Vagina (tissue), 2 donors: ENCODE measurements at regions not wholly inside any gene's neighbourhood (a gene's known extent, or its start where the extent isn't known, plus 50 kb on each side); places are given as distances from the start of the nearest gene placed in this dataset.

Experiments used
- DNase-seq, 2 donors: peaks; one replicate each; pipeline ENCODE4 v3.0.0-alpha.2; 2017; ENCODE audit errors: extremely low spot score in 2 of 2
- H3K27ac ChIP-seq: fragments of 200-600 bp; sonication (generic); one replicate; pipeline ENCODE4 v1.5.1; 2019
- H3K27me3 ChIP-seq: fragments of 200-600 bp; sonication (generic); one replicate; pipeline ENCODE4 v1.5.1; 2019
- H3K36me3 ChIP-seq, 2 donors: fragments of 200-600 bp; sonication (generic); one replicate each; pipeline ENCODE4 v1.5.1; 2017 to 2019
- H3K4me1 ChIP-seq: fragments of 200-600 bp; sonication (generic); one replicate; pipeline ENCODE4 v1.5.1; 2019
- H3K4me3 ChIP-seq, 2 donors: fragments of 200-600 bp; sonication (generic); 1 replicate in 1 of 2; 2 replicates in 1 of 2; pipeline ENCODE4 v1.5.1; 2016 to 2019
- H3K9me3 ChIP-seq: fragments of 200-600 bp; sonication (generic); one replicate; pipeline ENCODE4 v1.5.1; 2019
- POLR2A ChIP-seq, 2 donors: fragments of 450-650 bp; IDR thresholded peaks; one replicate each; pipeline ENCODE4 v1.6.1; 2017; ENCODE audit warnings: antibody characterized with exemption in 2 of 2, mild to moderate bottlenecking in 2 of 2, moderate library complexity in 2 of 2
- POLR2AphosphoS5 ChIP-seq, 2 donors: sonication (generic); formaldehyde crosslinking; IDR thresholded peaks; one replicate each; pipeline ENCODE4 v1.9.0; 2017; ENCODE audit warnings: antibody characterized with exemption in 2 of 2, mild to moderate bottlenecking in 2 of 2, low read depth in 1 of 2; ENCODE audit not compliant: insufficient read depth in 1 of 2
- intact Hi-C: fragments of 100-400 bp; cut with DNase I; formaldehyde crosslinking; loops from one replicate; pipeline ENCODE4 v1.15.1; 2023
- TF ChIP-seq, protein P1 (sequence below), 3 experiments: fragments of 450-650 bp in 2 of 3; fragments of 200-600 bp in 1 of 3; sonication (generic) in 1 of 3; IDR thresholded peaks; one replicate each; pipeline ENCODE4 v1.5.1; 2017 to 2019; ENCODE audit warnings: antibody characterized with exemption in 3 of 3, mild to moderate bottlenecking in 2 of 3, moderate library complexity in 2 of 3

DNA sequence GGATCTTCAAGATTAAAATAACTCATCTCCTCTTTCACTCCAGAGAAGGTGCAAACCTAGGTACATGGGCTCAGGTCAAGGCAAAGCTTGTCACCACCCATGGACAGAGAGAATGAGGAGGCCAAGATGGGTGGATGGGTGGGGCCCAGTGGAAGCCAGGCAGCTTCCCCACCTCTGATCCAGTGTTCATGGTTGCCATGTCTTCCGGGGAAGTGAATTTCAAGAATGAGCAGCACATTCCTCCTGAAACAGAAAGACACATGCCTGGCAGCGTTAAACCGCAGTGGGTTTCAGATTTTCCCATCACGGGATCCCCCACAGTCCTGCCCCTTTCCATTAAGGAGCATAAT is 301.7 kb downstream of the EIPR1 start:
- no peaks in the 10 kb centered on the region for H3K4me1 ChIP-seq
- H3K27ac ChIP-seq, result no peak overlapping the region
- intact Hi-C loops, result no loop called here
- no peak overlapping the region for H3K4me3 ChIP-seq
- H3K9me3 ChIP-seq, result no peaks in the 10 kb centered on the region
- H3K27me3 ChIP-seq, result no peaks in the 10 kb centered on the region
- no peak for TF ChIP-seq POLR2AphosphoS5 (IDR thresholded peaks at IDR 0.05; ENCODE audit: insufficient read depth in 1 of 2, low read depth in 1 of 2)
- no peak for TF ChIP-seq POLR2A (IDR thresholded peaks at IDR 0.05)
- TF ChIP-seq, protein P1, sequence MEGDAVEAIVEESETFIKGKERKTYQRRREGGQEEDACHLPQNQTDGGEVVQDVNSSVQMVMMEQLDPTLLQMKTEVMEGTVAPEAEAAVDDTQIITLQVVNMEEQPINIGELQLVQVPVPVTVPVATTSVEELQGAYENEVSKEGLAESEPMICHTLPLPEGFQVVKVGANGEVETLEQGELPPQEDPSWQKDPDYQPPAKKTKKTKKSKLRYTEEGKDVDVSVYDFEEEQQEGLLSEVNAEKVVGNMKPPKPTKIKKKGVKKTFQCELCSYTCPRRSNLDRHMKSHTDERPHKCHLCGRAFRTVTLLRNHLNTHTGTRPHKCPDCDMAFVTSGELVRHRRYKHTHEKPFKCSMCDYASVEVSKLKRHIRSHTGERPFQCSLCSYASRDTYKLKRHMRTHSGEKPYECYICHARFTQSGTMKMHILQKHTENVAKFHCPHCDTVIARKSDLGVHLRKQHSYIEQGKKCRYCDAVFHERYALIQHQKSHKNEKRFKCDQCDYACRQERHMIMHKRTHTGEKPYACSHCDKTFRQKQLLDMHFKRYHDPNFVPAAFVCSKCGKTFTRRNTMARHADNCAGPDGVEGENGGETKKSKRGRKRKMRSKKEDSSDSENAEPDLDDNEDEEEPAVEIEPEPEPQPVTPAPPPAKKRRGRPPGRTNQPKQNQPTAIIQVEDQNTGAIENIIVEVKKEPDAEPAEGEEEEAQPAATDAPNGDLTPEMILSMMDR (IDR thresholded peaks at IDR 0.05), result no peak
- peak in 1 of 2 donors; percentile 92 for DNase-seq
- H3K36me3 ChIP-seq, result no peaks in the 10 kb centered on the region

DNA sequence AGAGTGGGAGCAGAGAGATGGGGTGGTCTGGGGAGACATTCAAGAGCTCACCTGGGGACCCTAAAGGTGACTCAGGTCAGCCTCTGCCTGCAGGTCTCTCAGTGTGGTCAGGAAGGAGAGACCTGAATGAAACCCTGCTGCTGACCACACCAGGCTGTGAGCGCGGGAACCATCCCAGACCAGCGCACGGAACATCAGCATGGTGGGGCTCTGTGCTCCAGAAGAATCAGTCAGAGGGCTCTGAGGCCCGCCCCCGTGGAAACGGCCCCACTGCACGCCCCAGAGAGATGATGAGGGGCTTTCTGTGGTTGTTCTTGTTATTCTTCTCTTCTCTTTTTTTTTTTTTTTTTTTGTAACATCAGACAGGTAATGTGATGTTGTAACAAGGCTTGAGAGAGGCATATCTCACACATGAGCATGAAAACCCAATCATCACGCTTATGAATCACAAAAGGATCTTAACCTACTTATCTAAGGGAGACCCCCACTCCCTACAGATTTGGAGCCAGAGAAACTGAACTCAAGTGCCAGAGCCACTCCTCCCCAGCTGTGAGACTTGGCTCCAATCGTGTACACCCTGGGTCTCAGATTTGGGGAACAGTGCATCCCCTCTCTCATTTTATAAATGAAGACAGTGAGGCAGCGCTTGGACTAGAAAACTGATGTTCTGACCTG is 302.2 kb downstream of the EIPR1 start:
- Histone ChIP-seq H3K27me3 (no peaks in the 10 kb centered on the region), H3K36me3 (no peaks in the 10 kb centered on the region), H3K4me3 (no peak overlapping the region), H3K4me1 (no peaks in the 10 kb centered on the region), H3K9me3 (no peaks in the 10 kb centered on the region), H3K27ac (no peak overlapping the region)
- TF ChIP-seq POLR2A (IDR thresholded peaks at IDR 0.05) (no peak), POLR2AphosphoS5 (IDR thresholded peaks at IDR 0.05; ENCODE audit: insufficient read depth in 1 of 2, low read depth in 1 of 2) (no peak)
- TF ChIP-seq, protein P1 (IDR thresholded peaks at IDR 0.05), result no peak
- DNase-seq, result peak in 1 of 2 donors; percentile 64
- intact Hi-C loops, result no loop called here

DNA sequence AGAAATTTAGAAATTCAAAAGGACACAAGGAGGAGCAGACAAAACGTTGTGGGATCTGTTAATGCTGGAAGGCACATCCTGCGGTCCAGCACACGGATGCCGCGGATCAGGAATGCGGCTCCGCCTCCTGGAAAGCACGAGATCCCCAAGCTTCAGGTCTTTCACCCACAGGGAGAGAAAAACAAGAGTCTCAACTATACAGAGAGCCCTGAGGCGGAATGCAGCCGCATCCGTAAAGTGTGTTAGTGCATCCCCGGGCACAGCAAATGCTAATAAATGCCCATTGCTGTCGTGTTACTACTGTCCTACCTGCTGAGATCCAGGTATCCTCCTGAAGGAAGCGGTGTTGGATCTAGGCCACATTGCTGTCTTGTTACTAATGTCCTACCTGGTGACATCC is 303.9 kb downstream of the EIPR1 start:
- Histone ChIP-seq H3K9me3 (no peaks in the 10 kb centered on the region), H3K36me3 (no peaks in the 10 kb centered on the region), H3K4me1 (no peaks in the 10 kb centered on the region), H3K27me3 (no peaks in the 10 kb centered on the region), H3K4me3 (no peak overlapping the region), H3K27ac (no peak overlapping the region)
- TF ChIP-seq POLR2AphosphoS5 (IDR thresholded peaks at IDR 0.05; ENCODE audit: insufficient read depth in 1 of 2, low read depth in 1 of 2) (no peak), POLR2A (IDR thresholded peaks at IDR 0.05) (no peak)
- TF ChIP-seq, protein P1 (IDR thresholded peaks at IDR 0.05), result no peak
- peak in 1 of 2 donors; percentile 74 for DNase-seq
- intact Hi-C loops, result no loop called here

DNA sequence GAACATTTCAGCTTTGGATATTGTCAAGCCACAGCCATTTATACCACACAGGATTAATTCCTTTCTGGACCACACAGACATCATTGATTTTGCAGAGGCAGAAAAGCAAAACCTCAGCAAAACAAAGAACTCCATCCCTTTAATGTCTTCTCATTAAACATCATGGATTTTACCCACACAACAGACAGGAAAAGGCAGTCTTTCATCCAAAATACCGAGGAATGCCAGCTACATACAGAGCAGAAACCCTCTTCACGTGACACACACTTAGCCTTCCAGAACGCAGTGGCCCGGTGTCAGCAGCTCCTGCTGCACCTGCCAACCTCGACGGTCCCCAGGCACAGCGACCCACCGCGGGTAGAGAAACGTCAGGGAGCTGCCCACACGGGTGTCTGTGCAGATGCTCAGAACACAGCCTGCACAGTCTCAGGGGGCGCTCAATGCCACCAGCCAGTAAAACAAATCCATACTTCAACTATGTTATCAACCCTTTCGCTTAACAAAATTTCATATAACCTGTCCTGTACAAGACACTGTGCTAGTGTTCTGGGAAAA is 304.5 kb downstream of the EIPR1 start:
- no peaks in the 10 kb centered on the region for H3K4me1 ChIP-seq
- TF ChIP-seq POLR2AphosphoS5 (IDR thresholded peaks at IDR 0.05; ENCODE audit: insufficient read depth in 1 of 2, low read depth in 1 of 2) (no peak), POLR2A (IDR thresholded peaks at IDR 0.05) (no peak)
- TF ChIP-seq, protein P1 (IDR thresholded peaks at IDR 0.05), result no peak
- H3K4me3 ChIP-seq, result no peak overlapping the region
- H3K9me3 ChIP-seq, result no peaks in the 10 kb centered on the region
- DNase-seq, result no peak
- no peaks in the 10 kb centered on the region for H3K27me3 ChIP-seq
- no peak overlapping the region for H3K27ac ChIP-seq
- intact Hi-C loops, result no loop called here
- H3K36me3 ChIP-seq, result no peaks in the 10 kb centered on the region

DNA sequence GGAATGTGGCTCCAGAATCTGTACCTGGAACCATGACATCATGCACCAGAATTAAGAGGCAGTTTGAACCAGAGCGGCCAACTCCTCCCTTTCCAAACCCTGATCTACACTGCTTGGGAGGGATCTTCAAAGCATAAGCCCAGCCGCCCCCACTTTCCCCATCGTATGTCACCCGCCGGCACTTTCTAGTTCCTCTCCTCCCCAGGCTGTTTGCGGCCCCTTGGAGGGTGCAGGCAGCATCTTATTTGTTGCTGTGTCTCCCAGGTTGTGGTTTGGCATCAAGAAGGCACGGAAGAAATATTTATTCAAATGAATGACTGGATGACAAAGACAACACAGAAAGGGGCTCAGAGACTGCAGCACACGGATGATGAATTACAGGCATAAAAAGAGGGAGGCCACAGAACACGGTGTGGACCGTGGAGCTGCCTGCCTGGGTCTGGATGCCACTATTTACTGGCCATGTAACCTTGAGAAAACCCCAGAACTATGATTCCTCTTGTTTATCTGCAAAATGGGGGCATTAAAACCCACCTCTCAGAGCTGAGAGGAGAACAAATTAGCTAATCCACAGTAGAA is 305.8 kb downstream of the EIPR1 start:
- Histone ChIP-seq H3K9me3 (no peaks in the 10 kb centered on the region), H3K27ac (no peak overlapping the region), H3K36me3 (no peaks in the 10 kb centered on the region), H3K4me3 (no peak overlapping the region), H3K4me1 (no peaks in the 10 kb centered on the region), H3K27me3 (no peaks in the 10 kb centered on the region)
- intact Hi-C loops, result no loop called here
- peak in 1 of 2 donors; percentile 82 for DNase-seq
- TF ChIP-seq, protein P1 (IDR thresholded peaks at IDR 0.05), result no peak
- TF ChIP-seq POLR2AphosphoS5 (IDR thresholded peaks at IDR 0.05; ENCODE audit: insufficient read depth in 1 of 2, low read depth in 1 of 2) (no peak), POLR2A (IDR thresholded peaks at IDR 0.05) (no peak)
